MCF 10A (cell line): ENCODE measurements at regions not wholly inside any gene's neighbourhood (a gene's known extent, or its start where the extent isn't known, plus 50 kb on each side); places are given as distances from the start of the nearest gene placed in this dataset.

Source experiments
- BruUV-seq: library from RNA; stranded (reverse); fragments of 400-500 nt; replicated peaks from 2 replicates; lab custom pipeline; 2021; lab: Mats Ljungman, UMichigan
- CTCF ChIA-PET: fragments of 300-600 bp; sonication (Branson Sonifier 250); formaldehyde crosslinking; extraction: SDS; loops from one replicate; lab custom pipeline; 2021; ENCODE audit warnings: antibody characterized with exemption, inconsistent platforms; lab: Yijun Ruan, JAX
- POLR2A ChIA-PET: fragments of 300-600, 350-650 bp; sonication (Branson Sonifier 250); formaldehyde crosslinking; extraction: SDS; loops from one replicate; lab custom pipeline; 2020; ENCODE audit warnings: antibody characterized with exemption, inconsistent platforms; lab: Yijun Ruan, JAX
- DNase-seq: peaks from one replicate; pipeline ENCODE4 v3.0.0-alpha.2; 2018; ENCODE audit not compliant: unreplicated experiment
- H3K27ac Mint-ChIP-seq: one replicate; pipeline ENCODE4 v1.8.0; 2022; ENCODE audit warnings: mild to moderate bottlenecking, low read depth, mixed read lengths; ENCODE audit not compliant: unreplicated experiment
- H3K27me3 Mint-ChIP-seq: one replicate; pipeline ENCODE4 v1.8.0; 2022; ENCODE audit warnings: mixed read lengths; ENCODE audit not compliant: insufficient read depth, unreplicated experiment
- H3K36me3 Mint-ChIP-seq: one replicate; pipeline ENCODE4 v1.8.0; 2022; ENCODE audit warnings: mild to moderate bottlenecking, moderate library complexity, mixed read lengths; ENCODE audit not compliant: insufficient read depth, unreplicated experiment
- H3K4me1 Mint-ChIP-seq: one replicate; pipeline ENCODE4 v1.8.0; 2022; ENCODE audit warnings: mixed read lengths; ENCODE audit not compliant: insufficient read depth, unreplicated experiment
- H3K4me3 Mint-ChIP-seq: one replicate; pipeline ENCODE4 v1.8.0; 2022; ENCODE audit warnings: mild to moderate bottlenecking, moderate library complexity, mixed read lengths; ENCODE audit not compliant: unreplicated experiment
- H3K9me3 Mint-ChIP-seq: one replicate; pipeline ENCODE4 v1.8.0; 2022; ENCODE audit warnings: mixed read lengths; ENCODE audit not compliant: unreplicated experiment
- CTCF ChIP-seq: fragments of 200-600 bp; IDR thresholded peaks from one replicate; pipeline ENCODE4 v1.8.0; 2022; ENCODE audit warnings: antibody characterized with exemption, mild to moderate bottlenecking; ENCODE audit not compliant: unreplicated experiment
- intact Hi-C: fragments of 100-400 bp; cut with micrococcal nuclease; formaldehyde crosslinking; loops from 2 replicates; pipeline ENCODE4 v1.14.1; 2022

GRCh38 chr7:25559581-25560367 lies 331.5 kb upstream of the NPVF start:
- Mint-ChIP-seq H3K27me3 (peaks cover 100% of the 10 kb centered on the region), H3K27ac (no peak overlapping the region), H3K9me3 (no peaks in the 10 kb centered on the region), H3K4me1 (no peaks in the 10 kb centered on the region), H3K36me3 (no peaks in the 10 kb centered on the region), H3K4me3 (no peak overlapping the region)
- ChIA-PET CTCF (interaction anchor here (0.5 to 10.8 kb wide), 3 partner anchors 41 to 300 kb away, joined by 3 to 173 read pairs (median 8); no protein-coding TSS in a partner anchor), POLR2A (no interaction called here)
- TF ChIP-seq CTCF = no peak
- intact Hi-C loops = no loop called here
- no TSS peak for BruUV-seq
- no peak for DNase-seq

GRCh38 chr7:25562673-25563182 lies 334.4 kb upstream of the NPVF start:
- no peak for DNase-seq
- ChIA-PET POLR2A (no interaction called here), CTCF (interaction anchor here (0.6 to 10.8 kb wide), 4 partner anchors 8 to 304 kb away, joined by 3 to 173 read pairs (median 62); no protein-coding TSS in a partner anchor)
- Mint-ChIP-seq H3K27me3 (peaks cover 77% of the 10 kb centered on the region), H3K4me1 (no peaks in the 10 kb centered on the region), H3K36me3 (no peaks in the 10 kb centered on the region), H3K27ac (no peak overlapping the region), H3K9me3 (no peaks in the 10 kb centered on the region), H3K4me3 (no peak overlapping the region)
- no TSS peak for BruUV-seq
- intact Hi-C loops = no loop called here
- TF ChIP-seq CTCF = no peak

GRCh38 chr7:25565002-25565401 lies 336.7 kb upstream of the NPVF start:
- Mint-ChIP-seq H3K27me3 (peaks cover 54% of the 10 kb centered on the region), H3K27ac (no peak overlapping the region), H3K9me3 (no peaks in the 10 kb centered on the region), H3K4me1 (no peaks in the 10 kb centered on the region), H3K36me3 (no peaks in the 10 kb centered on the region), H3K4me3 (no peak overlapping the region)
- intact Hi-C loops = no loop called here
- ChIA-PET POLR2A (no interaction called here), CTCF (interaction anchor here (0.7 to 10.8 kb wide), 38 partner anchors 9 to 1066 kb away, joined by 3 to 173 read pairs (median 4); no protein-coding TSS in a partner anchor)
- no peak for TF ChIP-seq CTCF
- no TSS peak for BruUV-seq
- DNase-seq = no peak

GRCh38 chr7:25565949-25566348 lies 337.7 kb upstream of the NPVF start:
- Mint-ChIP-seq H3K4me3 (no peak overlapping the region), H3K27me3 (peaks cover 45% of the 10 kb centered on the region), H3K36me3 (no peaks in the 10 kb centered on the region), H3K4me1 (no peaks in the 10 kb centered on the region), H3K9me3 (no peaks in the 10 kb centered on the region), H3K27ac (no peak overlapping the region)
- DNase-seq = peak; percentile 71
- intact Hi-C loops = loop anchor here (1.0 kb wide), 3 partner anchors 175 to 307 kb away; no protein-coding TSS in a partner anchor
- peak; percentile 100 for TF ChIP-seq CTCF
- CTCF ChIA-PET = interaction anchor here (0.6 to 10.8 kb wide), 45 partner anchors 8 to 1017 kb away, joined by 3 to 173 read pairs (median 4); no protein-coding TSS in a partner anchor
- no TSS peak for BruUV-seq
- POLR2A ChIA-PET = interaction anchor here (1.1 kb wide), 1 partner anchor 286 kb away, joined by 4 read pairs; no protein-coding TSS in a partner anchor
